ENCODE measurements at regions not wholly inside any gene's neighbourhood (a gene's known extent, or its start where the extent isn't known, plus 50 kb on each side); places are given as distances from the start of the nearest gene placed in this dataset.
"Not testable (repeated sequence)": the region's sequence is repeated elsewhere in the genome, so short reads cannot be mapped to it uniquely, and the experiment has no call there.

- DNase-seq = no peak
Observed at GRCh38 chr4:12005471-12005870, 576.8 kb upstream of the HS3ST1 start.

GRCh38 chr4:11996581-11996980 lies 567.9 kb upstream of the HS3ST1 start:
- not testable (repeated sequence) for DNase-seq

- no peak for DNase-seq
Observed at GRCh38 chr4:11976726-11977263, 548.1 kb upstream of the HS3ST1 start.

- DNase-seq = no peak
Observed at GRCh38 chr4:11973270-11973669, 544.6 kb upstream of the HS3ST1 start.

GRCh38 chr4:11970754-11971153 lies 542.1 kb upstream of the HS3ST1 start:
- no peak for DNase-seq

GRCh38 chr4:11966782-11967181 lies 538.1 kb upstream of the HS3ST1 start:
- no peak for DNase-seq

GRCh38 chr4:11954093-11954492 lies 525.4 kb upstream of the HS3ST1 start:
- DNase-seq = peak; percentile 20

- DNase-seq = no peak
Observed at GRCh38 chr4:11949355-11949754, 520.7 kb upstream of the HS3ST1 start.

- DNase-seq = not testable (repeated sequence)
Observed at GRCh38 chr4:11947629-11948028, 518.9 kb upstream of the HS3ST1 start.

GRCh38 chr4:11937941-11938340 lies 509.2 kb upstream of the HS3ST1 start:
- no peak for DNase-seq

- DNase-seq = peak; percentile 8
Observed at GRCh38 chr4:11931266-11931820, 502.6 kb upstream of the HS3ST1 start.

GRCh38 chr4:11929080-11929479 lies 500.4 kb upstream of the HS3ST1 start:
- no peak for DNase-seq

- no peak for DNase-seq
Observed at GRCh38 chr4:11919316-11919715, 490.6 kb upstream of the HS3ST1 start.

GRCh38 chr4:11914406-11914805 lies 485.7 kb upstream of the HS3ST1 start:
- no peak for DNase-seq

GRCh38 chr4:11912886-11913285 lies 484.2 kb upstream of the HS3ST1 start:
- no peak for DNase-seq

- DNase-seq = no peak
Observed at GRCh38 chr4:11910812-11911211, 482.1 kb upstream of the HS3ST1 start.

GRCh38 chr4:11908712-11909111 lies 480.0 kb upstream of the HS3ST1 start:
- no peak for DNase-seq

- no peak for DNase-seq
Observed at GRCh38 chr4:11908205-11908604, 479.5 kb upstream of the HS3ST1 start.

- no peak for DNase-seq
Observed at GRCh38 chr4:11904846-11905739, 476.4 kb upstream of the HS3ST1 start.

GRCh38 chr4:11904117-11904535 lies 475.4 kb upstream of the HS3ST1 start:
- no peak for DNase-seq

- no peak for DNase-seq
Observed at GRCh38 chr4:11901089-11901488, 472.4 kb upstream of the HS3ST1 start.

- DNase-seq = no peak
Observed at GRCh38 chr4:11900359-11900758, 471.7 kb upstream of the HS3ST1 start.

- DNase-seq = no peak
Observed at GRCh38 chr4:11898796-11899195, 470.1 kb upstream of the HS3ST1 start.

- no peak for DNase-seq
Observed at GRCh38 chr4:11895766-11896165, 467.1 kb upstream of the HS3ST1 start.
